SU-DHL-6 (cell line): ENCODE measurements at regions not wholly inside any gene's neighbourhood (a gene's known extent, or its start where the extent isn't known, plus 50 kb on each side); places are given as distances from the start of the nearest gene placed in this dataset.

ENCODE experiments used
- EZH2phosphoT487 ChIP-seq: fragments of 200-600 bp; sonication (generic), shearing (Covaris generic); conservative IDR thresholded peaks from 2 replicates; pipeline ENCODE4 v1.6.1; 2018; ENCODE audit warnings: mild to moderate bottlenecking, antibody characterized with exemption, low read length, moderate library complexity, mixed read lengths
- TF ChIP-seq, protein P1 (sequence below): fragments of 200-600 bp; sonication (generic); IDR thresholded peaks from one replicate; pipeline ENCODE4 v1.5.1; 2017; ENCODE audit warnings: antibody characterized with exemption, mild to moderate bottlenecking, low read length, moderate library complexity; ENCODE audit not compliant: insufficient read depth, poor library complexity, severe bottlenecking

DNA sequence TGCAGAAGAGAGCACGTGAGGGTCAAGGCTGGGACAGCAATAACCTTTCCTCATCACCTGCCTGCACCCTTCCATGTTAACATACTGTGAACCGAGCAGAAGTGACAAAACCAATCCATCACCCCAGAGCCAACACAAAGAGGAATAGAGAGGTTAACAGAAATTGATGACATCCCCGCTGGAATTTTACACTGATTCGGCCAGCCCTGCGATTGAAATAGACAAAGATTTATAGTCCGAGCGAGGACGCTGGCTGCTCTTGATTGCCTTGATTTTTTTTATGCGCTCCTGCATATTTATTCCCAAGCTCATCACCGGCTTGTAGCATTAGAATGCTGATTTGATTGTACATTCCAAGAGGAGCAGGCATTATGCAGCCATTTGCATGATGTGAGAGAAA is 729.7 kb downstream of the BCL11B start:
- TF ChIP-seq, protein P1, sequence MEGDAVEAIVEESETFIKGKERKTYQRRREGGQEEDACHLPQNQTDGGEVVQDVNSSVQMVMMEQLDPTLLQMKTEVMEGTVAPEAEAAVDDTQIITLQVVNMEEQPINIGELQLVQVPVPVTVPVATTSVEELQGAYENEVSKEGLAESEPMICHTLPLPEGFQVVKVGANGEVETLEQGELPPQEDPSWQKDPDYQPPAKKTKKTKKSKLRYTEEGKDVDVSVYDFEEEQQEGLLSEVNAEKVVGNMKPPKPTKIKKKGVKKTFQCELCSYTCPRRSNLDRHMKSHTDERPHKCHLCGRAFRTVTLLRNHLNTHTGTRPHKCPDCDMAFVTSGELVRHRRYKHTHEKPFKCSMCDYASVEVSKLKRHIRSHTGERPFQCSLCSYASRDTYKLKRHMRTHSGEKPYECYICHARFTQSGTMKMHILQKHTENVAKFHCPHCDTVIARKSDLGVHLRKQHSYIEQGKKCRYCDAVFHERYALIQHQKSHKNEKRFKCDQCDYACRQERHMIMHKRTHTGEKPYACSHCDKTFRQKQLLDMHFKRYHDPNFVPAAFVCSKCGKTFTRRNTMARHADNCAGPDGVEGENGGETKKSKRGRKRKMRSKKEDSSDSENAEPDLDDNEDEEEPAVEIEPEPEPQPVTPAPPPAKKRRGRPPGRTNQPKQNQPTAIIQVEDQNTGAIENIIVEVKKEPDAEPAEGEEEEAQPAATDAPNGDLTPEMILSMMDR, result no peak
- no peak for TF ChIP-seq EZH2phosphoT487
